HL-60 (cell line): ENCODE measurements at regions not wholly inside any gene's neighbourhood (a gene's known extent, or its start where the extent isn't known, plus 50 kb on each side); places are given as distances from the start of the nearest gene placed in this dataset.

Experiments
- DNase-seq, 2 experiments: peaks; one replicate each; pipeline ENCODE4 v3.0.0-alpha.2; 2010 to 2020; ENCODE audit warnings: low read depth in 1 of 2, low spot score in 1 of 2
- H3K27ac ChIP-seq: fragments of 250-450 bp; sonication (Bioruptor Pico); replicated peaks from 2 replicates; pipeline ENCODE4 v1.5.1; 2020; ENCODE audit warnings: mild to moderate bottlenecking, moderate library complexity
- H3K27me3 ChIP-seq: fragments of 250-450 bp; sonication (Bioruptor Pico); 2 replicates; pipeline ENCODE4 v1.5.1; 2021; ENCODE audit warnings: mild to moderate bottlenecking, moderate library complexity; ENCODE audit not compliant: insufficient read depth, poor library complexity, severe bottlenecking
- H3K4me3 ChIP-seq: replicated peaks from 2 replicates; pipeline ENCODE4 v1.5.1; 2011; ENCODE audit warnings: mild to moderate bottlenecking, control low read depth, low read length; ENCODE audit not compliant: insufficient read depth
- GABPA ChIP-seq: IDR thresholded peaks from 2 replicates; pipeline ENCODE4 v1.6.1; 2012; ENCODE audit warnings: low read depth
- POLR2AphosphoS5 ChIP-seq: IDR thresholded peaks from 2 replicates; pipeline ENCODE4 v1.6.1; 2012; ENCODE audit warnings: low read depth
- REST ChIP-seq: IDR thresholded peaks from 2 replicates; pipeline ENCODE4 v1.6.1; 2012; ENCODE audit warnings: low read depth; ENCODE audit not compliant: insufficient replicate concordance
- SPI1 ChIP-seq: IDR thresholded peaks from 2 replicates; pipeline ENCODE4 v1.6.1; 2012; ENCODE audit warnings: low read depth, mild to moderate bottlenecking, borderline replicate concordance
- TF ChIP-seq, protein P1 (sequence below): IDR thresholded peaks from one replicate; pipeline ENCODE4 v1.5.1; 2011; ENCODE audit warnings: low read length, control low read depth, inconsistent platforms; ENCODE audit not compliant: insufficient read depth

DNA sequence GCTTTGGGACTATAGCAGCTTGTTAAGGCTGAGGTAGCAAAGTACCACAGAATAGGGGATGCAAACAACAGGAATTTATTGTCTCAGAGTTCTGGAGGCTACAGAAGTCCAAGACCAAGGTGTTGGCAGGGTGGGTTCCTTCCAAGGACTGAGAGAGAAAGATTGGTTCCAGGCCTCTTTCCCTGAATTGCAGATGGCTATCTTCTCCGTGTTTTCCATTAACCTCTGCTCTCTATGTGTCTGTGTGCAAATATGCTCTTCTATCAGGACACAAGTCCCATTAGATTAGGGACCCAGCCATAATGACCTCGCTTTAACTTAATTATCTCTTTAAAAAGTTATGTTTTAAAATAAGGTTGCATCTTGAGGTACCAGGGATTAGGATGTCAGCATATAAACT is 1732.9 kb upstream of the SLC10A2 start:
- no peak for DNase-seq
- Histone ChIP-seq H3K27ac (no peak overlapping the region), H3K4me3 (no peak overlapping the region), H3K27me3 (no peaks in the 10 kb centered on the region)
- TF ChIP-seq POLR2AphosphoS5 (no peak), REST (no peak), GABPA (no peak), SPI1 (no peak)
- TF ChIP-seq, protein P1, sequence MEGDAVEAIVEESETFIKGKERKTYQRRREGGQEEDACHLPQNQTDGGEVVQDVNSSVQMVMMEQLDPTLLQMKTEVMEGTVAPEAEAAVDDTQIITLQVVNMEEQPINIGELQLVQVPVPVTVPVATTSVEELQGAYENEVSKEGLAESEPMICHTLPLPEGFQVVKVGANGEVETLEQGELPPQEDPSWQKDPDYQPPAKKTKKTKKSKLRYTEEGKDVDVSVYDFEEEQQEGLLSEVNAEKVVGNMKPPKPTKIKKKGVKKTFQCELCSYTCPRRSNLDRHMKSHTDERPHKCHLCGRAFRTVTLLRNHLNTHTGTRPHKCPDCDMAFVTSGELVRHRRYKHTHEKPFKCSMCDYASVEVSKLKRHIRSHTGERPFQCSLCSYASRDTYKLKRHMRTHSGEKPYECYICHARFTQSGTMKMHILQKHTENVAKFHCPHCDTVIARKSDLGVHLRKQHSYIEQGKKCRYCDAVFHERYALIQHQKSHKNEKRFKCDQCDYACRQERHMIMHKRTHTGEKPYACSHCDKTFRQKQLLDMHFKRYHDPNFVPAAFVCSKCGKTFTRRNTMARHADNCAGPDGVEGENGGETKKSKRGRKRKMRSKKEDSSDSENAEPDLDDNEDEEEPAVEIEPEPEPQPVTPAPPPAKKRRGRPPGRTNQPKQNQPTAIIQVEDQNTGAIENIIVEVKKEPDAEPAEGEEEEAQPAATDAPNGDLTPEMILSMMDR = no peak

DNA sequence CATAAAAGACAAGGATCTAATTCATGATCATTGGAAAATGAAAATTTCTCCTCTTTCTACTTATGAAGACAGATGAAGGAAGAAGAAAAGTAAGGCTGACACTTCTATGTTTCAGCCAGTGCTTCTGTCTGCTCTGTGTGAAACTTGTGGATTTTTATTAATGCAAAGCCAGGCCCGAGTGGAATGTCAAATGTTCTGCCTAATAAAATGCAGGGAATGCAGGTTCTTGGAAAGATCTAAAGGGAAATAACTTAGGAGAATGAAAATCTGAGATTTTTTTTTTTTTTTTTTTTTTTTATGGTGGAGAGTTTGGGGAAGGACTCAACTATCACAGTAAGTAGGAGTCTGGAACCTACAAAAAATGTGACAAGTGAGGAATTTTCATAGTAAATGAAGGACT is 1732.3 kb upstream of the SLC10A2 start:
- H3K27me3 ChIP-seq = no peaks in the 10 kb centered on the region
- no peak overlapping the region for H3K27ac ChIP-seq
- H3K4me3 ChIP-seq = no peak overlapping the region
- TF ChIP-seq GABPA = no peak
- no peak for TF ChIP-seq SPI1
- TF ChIP-seq, protein P1 = no peak
- TF ChIP-seq POLR2AphosphoS5 = no peak
- no peak for DNase-seq

GRCh38 chr13:104796581-104796980 is 1730.4 kb upstream of the SLC10A2 start:
- Histone ChIP-seq H3K27me3 (no peaks in the 10 kb centered on the region), H3K27ac (no peak overlapping the region), H3K4me3 (no peak overlapping the region)
- no peak for DNase-seq
- TF ChIP-seq GABPA = no peak
- no peak for TF ChIP-seq POLR2AphosphoS5
- TF ChIP-seq, protein P1 = no peak
- TF ChIP-seq SPI1 = no peak
- TF ChIP-seq REST = no peak

- Histone ChIP-seq H3K27ac (no peak overlapping the region), H3K27me3 (no peaks in the 10 kb centered on the region), H3K4me3 (no peak overlapping the region)
- TF ChIP-seq POLR2AphosphoS5 (no peak), REST (no peak), SPI1 (no peak), GABPA (no peak)
- TF ChIP-seq, protein P1 = no peak
- DNase-seq = no peak
Measured at GRCh38 chr13:104785952-104786351, 1719.7 kb upstream of the SLC10A2 start.
